ENCODE measurements at regions not wholly inside any gene's neighbourhood (a gene's known extent, or its start where the extent isn't known, plus 50 kb on each side); places are given as distances from the start of the nearest gene placed in this dataset.

DNA sequence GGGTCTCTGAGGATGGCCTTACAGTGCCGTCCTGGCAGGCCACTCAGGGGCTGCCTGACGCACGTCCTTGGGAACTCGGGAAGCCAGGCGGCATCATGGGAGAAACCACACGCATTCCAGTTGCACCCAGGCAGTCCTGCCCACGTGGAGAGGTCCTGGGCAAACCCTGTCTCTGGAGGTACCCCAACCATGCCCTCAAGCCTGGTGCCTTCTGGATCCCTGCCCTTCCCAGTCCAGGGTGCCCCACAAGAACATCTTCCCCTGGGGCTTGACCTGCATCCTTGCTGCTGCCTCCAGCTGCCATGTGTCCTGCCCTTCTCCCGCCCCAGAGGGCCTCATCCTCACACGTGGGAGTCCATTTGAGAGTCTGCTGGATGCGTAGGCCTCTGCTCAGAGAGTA lies 200.3 kb upstream of the PPP2R2D start:
- intact Hi-C loops (cut with micrococcal nuclease): no loop called here

- intact Hi-C loops (cut with micrococcal nuclease): no loop called here
Measured at GRCh38 chr10:131701131-131701947, 199.5 kb upstream of the PPP2R2D start.

- intact Hi-C loops (cut with micrococcal nuclease): no loop called here
Measured at GRCh38 chr10:131702531-131703356, 198.1 kb upstream of the PPP2R2D start.

DNA sequence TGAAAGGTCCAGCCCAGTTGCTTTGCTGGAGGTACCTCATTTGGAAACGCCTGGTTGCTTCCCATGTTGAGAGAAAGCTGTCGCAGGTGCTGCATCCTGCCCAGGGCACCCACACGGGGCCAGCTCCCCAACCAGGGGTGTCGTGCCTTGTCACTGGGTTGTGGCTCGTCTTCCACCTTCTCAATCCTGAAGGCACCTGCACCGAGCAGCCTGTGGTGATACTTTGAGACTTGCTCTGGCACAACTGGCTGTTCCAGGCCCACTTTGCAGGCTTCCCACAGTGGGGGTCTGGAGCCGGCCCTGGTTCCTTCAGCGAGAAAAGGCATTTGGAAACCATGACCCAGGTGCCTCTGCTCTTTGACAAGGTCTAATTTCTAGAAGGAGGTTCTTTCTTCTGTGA lies 197.3 kb upstream of the PPP2R2D start:
- intact Hi-C loops (cut with micrococcal nuclease): no loop called here

DNA sequence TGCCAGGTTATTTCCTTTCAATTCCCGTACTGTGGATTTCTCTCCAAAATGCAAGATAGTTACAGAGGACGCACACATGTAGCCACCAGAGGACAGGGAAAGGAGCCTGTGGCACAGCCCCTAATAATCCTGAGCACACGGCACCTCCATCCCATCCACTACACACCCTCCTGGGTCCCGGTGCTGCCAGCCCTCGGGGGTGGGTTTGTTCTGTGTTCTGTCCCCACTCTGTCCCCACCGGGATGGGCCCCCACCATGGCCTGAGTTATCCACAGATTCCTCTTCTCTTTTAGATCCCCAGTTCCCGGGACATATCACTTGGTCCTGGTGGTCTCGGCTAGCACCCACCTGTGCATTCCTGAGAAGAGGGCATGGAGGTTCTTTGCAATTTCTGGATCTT lies 196.9 kb upstream of the PPP2R2D start:
- intact Hi-C loops (cut with micrococcal nuclease): no loop called here

DNA sequence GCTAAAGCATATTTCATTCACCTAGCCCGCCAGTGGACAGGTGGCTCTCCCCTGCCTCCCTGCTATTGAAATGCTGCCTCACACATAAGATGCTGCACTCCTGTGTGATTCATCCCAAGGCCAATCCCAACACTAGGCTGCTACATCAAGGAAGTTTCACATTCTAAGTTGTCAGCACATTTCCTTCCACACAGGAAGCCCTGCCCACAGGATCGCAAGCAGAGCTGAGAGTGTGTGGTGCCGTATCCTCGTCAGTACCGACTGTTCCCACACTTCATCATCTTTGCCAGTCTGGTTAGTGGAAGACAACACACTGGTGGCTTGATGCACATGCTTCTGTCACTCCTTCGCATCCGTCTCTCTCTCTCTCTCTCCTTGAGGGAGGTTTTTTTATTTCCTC lies 194.3 kb upstream of the PPP2R2D start:
- intact Hi-C loops (cut with micrococcal nuclease): no loop called here

DNA sequence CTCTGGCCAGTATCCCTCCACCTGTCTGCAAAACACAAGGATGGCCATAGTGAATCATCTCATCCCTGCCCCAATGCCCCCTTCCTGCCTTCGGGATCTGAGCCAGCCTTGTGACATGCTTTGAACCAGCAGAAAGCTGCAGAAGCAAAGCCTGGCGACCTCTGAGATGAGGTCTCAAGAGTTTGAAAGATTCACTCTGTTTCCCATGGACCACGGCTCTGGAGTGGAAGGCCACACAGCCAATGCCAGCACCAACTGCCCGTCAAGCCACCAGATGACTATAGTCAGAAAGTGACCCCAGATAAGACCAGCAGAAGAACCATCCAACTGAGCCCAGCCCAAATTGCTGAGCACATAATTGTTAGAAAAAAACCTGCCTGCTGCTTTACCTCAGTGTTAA lies 193.9 kb upstream of the PPP2R2D start:
- intact Hi-C loops (cut with micrococcal nuclease): no loop called here

DNA sequence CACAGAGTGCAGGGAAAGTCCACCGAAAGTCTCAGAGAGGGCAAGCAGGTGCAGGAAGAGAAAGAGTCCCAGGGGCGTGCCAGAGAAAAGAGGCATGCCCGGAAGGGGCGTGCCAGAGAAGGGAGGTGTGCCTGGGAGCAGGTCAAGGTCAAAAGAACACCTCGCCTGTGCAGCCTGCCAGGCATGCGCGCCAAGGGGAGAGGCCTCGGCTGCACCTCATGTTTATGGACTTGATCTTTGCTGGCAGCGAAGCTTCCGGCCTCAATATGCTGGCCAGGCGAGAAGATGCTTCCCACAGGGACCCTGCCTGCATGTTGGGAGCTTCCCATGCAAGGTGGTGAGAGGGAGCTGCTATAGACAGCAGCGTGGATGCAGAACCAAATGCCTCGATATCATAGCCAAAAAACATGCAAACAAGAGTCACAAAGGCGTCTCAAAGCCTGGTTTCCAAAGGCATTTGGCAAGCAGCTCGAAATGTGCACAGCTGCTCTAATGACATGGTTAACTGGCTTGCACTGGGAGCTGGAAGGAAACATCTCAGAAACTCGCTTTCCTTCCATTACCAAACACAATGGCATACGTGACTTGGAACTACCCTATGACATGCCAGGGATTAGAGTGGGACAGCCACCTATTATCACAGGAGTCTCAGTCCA lies 192.5 kb upstream of the PPP2R2D start:
- intact Hi-C loops (cut with micrococcal nuclease): no loop called here

DNA sequence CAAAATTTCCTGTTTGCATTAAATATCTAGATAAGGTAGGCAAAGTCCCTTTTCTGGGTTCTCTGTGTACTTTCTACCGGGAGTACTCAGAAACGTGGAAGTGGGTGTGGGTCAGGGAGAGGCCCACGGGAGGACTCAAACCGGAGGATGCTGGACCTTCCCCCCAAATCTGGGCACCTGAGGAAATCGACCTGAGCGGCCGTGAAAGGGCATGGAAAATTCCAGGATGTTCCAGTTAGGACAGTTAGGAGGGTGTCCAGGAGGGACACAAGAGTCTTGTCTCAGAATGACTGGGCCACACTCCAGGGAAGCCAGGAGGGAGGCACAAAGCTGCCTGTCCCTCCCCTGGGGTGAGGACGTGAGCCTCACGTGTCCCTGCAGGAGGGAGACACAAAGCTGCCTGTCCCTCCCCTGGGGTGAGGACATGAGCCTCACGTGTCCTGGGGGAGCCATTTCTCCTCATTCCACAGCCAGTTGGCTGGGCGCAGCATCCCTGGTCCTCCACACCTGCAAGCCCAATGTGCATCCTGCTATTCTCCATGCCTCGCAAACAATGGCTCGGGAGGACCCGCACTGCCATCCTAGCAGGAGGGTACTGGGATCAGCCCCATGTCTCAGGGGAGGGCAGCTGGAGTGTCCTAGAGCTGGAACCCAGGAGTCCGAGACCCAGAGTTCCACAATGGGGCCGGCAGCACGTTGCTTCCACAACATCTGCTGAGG lies 190.5 kb upstream of the PPP2R2D start:
- intact Hi-C loops (cut with micrococcal nuclease): no loop called here

DNA sequence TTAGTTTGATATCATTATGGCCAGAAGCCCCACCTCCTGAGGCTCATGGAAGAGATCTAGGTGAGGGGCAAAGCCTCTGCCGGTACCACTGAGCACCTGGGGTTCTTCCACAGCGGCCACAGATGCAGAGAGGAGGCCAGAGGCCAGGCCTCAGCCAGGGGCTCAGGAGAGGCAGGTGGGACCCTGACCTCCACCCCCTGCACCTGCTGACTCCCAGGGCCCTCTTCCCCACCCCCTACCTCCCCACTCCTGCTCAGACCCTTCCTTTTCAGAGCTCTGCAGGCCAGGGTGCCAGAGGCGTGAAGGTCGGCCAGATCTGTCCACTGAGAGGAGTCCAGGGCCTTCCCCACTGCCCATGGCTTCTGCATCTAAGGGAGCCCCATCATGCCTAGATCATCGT lies 178.7 kb upstream of the PPP2R2D start:
- intact Hi-C loops (cut with micrococcal nuclease): no loop called here

GRCh38 chr10:131722525-131723264 lies 178.1 kb upstream of the PPP2R2D start:
- intact Hi-C loops (cut with micrococcal nuclease): no loop called here

DNA sequence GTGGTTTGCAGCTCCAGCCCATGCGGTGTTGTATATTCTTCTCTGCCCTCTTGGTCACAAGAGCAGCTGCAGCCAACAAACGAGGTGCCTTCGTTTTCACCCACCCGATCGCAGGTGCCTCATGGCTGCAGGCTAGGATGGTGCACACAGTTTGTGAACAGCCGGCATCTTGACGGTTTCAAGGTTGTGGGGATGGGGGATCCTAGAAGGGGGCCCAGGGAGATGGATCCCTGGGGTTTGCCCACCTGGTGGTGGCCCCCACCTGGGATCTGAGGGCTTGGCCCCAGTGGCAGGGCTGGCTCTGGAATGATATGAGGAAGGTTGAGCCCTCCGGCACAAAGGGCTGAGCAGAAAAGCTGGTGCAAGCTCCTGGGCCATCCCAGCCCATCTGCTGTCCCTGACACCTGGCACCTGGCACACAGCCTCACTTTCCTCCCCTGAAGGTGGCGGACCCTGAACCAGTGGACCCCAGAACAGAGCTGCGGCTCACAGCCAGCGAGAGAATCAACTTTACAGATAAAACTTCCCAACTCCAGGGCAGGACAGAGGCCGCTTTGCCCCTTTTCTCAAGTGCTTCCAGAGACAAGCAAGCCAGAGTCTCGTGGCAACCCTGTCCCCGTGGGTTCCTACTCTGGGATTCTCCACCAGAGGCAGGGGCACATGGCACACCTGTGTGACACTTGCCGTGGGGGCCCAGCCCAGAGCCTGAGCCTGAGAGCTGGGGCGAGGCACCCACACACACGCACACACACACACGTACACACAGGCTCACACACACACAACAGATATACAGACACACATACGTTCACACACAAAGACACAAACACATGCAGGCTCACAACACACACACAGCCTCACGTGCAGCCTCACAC lies 177.3 kb upstream of the PPP2R2D start:
- intact Hi-C loops (cut with micrococcal nuclease): no loop called here

DNA sequence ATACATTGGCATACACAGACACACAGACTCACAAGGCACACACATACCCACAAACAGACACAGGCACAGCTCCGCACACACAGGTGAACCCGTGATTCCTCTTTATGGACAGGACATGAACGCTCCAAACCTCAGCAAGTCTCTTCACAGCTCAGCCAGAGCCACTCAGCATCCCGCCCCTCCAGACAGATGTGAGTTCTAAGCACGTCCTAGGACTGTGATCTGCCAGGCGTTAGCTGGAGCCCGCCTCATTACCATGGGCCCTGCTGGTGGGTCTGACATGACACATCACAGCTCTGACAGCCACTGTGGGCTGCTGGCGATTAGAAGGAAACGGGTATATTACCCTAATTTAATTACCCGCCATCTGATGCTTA lies 176.7 kb upstream of the PPP2R2D start:
- intact Hi-C loops (cut with micrococcal nuclease): no loop called here

DNA sequence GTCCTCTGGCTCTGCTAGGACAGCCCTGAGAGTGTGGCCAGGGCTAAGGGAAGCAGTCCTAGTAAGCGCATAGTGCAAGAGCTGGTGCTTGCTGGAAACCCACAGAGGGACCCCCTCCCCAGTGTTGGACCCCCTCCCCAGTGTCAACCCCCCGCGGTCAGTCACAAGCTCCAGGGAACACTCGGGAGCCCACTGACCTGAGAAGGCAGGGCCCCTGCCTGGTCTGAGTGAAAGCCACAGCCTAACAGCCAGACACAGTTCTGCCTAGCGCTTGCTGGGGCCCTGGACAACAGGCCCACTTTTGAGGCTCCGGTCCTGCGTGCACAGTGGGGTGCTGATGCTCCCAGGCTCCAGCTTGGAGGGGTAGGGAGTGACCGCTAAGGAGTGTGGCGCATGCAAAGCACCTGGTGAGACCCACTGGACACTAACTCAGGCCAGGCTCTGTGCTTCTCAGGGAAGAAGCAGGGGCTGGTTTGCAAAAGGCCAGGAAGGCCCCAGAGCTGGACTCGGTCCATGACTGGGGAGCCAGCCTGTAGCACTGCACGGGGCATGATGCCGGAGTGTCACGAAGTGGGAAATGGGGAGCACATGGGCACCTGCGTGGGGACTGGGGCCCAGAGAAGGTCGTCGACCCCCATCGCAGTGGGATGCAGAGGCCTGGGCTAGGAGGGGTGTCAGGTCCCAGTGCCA lies 175.8 kb upstream of the PPP2R2D start:
- intact Hi-C loops (cut with micrococcal nuclease): no loop called here

DNA sequence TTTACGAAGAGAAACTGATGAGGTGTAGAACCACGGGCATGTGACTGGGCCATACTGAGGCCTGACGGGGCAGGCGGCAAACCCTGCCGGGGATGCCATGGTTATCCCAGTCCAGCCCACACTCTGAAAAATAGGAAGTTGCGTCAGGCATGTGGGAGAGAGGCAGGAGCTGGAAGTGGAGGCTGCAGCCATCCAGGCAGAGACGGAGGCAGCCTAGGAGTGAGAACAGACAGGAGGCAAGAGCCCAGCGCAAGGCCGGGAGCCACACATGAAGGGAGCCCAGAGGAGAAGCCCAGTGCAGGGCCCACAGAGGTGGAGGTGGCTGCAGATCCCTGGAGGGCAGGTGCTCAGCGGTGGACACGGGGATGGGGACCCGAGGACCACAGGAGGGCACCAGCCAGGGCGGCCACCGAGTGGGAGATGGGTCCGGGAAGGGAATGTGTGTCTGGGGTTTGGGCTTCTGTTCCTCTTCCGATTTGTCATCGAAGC lies 175.2 kb upstream of the PPP2R2D start:
- intact Hi-C loops (cut with micrococcal nuclease): no loop called here

DNA sequence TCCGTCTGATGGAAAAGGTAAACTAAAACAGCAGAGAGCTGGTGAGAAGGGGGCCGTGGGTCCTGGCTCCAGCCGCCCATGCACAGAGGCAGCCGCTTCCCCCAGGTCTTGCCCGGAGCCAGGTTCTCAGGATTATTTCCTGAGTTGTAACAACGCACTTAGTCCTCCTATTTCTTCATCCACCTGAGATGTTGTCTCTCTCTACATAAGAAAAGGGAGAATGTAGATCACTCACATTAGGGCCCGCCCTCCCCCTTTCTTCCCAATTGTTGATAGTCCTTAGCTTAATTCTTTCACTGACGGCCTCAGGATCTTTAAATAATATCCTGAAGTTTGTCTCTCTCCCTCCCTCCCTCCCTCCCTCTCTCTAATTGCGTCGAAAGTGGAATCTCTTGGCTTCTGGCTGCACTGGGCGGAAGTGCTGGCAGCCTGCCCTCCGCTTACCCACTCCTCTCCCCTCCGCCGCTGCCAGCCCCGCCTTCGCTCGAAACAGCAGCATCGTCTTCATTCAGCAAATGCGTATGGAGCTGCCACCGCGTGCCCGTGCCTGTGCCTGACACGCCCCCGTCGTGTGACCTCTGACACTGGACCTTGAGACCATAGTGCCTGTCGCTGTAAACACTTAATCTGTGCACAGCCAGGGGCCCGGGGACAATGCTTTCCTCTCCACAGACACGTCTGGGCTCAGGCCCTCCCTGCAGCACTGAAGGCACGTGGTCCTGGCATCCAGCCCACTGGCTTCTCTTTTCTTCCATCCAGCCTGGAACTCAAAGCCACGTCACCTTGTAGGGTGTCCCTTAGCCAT lies 174.5 kb upstream of the PPP2R2D start:
- intact Hi-C loops (cut with micrococcal nuclease): no loop called here

- intact Hi-C loops (cut with micrococcal nuclease): no loop called here
Measured at GRCh38 chr10:131726967-131727366, 173.8 kb upstream of the PPP2R2D start.

DNA sequence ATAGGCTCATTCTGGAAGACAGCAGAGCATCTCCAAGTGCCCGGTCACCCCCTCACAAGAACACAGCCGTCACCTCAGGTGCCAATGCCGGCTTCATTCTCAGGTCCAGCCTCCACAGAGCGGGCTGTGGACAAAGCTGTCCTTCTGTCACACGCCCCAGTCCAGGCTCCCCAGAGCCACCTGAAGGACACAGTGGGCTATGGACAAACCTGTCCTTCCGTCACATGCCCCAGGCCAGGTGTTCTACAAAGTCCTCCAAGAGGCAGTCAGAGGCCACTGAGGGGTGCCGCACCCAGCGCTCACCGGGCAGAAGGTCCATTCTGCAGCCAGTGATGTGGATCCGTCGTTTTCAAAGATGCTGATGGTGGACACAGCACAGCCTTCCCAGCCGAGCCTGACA lies 173.2 kb upstream of the PPP2R2D start:
- intact Hi-C loops (cut with micrococcal nuclease): no loop called here
